HG02981 (cell line): ENCODE measurements at regions not wholly inside any gene's neighbourhood (a gene's known extent, or its start where the extent isn't known, plus 50 kb on each side); places are given as distances from the start of the nearest gene placed in this dataset.
"Not testable (repeated sequence)": the region's sequence is repeated elsewhere in the genome, so short reads cannot be mapped to it uniquely, and the experiment has no call there.

Source experiments
- ATAC-seq: cut with Tn5 transposase; IDR thresholded peaks from one replicate; pipeline ENCODE4 v1.9.1; 2021; ENCODE audit warnings: mild to moderate bottlenecking, moderate library complexity; ENCODE audit not compliant: unreplicated experiment

GRCh38 chr5:167294882-167295680 lies 996.4 kb upstream of the WWC1 start:
- ATAC-seq, result no peak

DNA sequence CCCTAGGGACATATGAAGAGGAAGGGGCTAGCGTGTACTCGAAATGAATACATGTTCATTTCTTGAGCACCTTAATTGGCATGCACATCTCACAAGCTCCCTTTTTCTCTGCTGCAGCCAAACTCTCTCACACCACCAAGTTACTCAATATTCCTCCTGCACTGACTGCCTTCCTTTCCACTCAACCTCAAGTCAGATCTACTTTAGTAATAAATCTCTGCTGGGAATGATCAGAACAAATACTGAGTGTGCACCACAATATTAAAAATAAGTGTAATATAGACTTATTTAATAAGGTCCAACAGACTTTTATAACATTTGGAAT lies 995.8 kb upstream of the WWC1 start:
- no peak for ATAC-seq

DNA sequence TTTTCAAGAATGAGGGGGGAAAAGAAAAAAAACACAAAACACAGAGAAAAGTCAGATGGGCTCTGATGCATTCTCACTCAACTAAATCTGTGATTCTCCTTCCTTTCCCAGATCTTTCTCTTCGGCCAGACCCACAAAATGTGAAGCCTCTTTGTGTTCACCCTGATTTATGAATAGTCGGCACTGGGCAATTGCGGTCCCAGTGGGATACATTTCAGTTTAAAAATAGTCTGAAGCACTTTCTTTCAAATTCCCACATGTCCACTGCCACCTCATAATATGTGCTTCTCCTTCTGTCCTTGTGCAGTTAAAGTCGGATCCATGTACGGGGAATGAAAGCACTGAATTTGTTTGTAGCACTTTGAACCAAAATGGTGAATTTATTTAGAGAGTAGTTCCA lies 995.4 kb upstream of the WWC1 start:
- ATAC-seq, result no peak

- no peak for ATAC-seq
These were observed 994.8 kb upstream of the WWC1 start for GRCh38 chr5:167296661-167297060.

DNA sequence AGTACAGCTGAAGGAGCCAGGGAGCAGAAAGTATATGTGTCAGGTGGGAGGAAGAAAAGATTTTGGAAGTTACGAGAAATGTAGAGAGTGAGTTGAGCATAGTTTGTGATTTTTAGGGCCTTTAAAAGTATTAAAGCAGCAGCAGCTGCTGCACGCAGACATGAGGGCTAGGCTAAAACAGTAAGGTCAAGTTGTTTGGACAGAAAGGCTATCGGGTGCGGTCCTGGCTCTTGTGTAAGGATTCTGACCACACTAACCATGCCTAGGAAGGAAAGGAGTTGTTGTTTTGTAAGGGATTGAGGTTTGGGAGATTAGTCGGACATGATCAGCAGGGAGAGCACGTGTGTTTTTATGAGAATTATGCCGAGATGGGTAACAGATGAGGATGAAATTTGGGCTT lies 991.6 kb upstream of the WWC1 start:
- not testable (repeated sequence) for ATAC-seq

- ATAC-seq, result no peak
These were observed 987.9 kb upstream of the WWC1 start for GRCh38 chr5:167303582-167303981.

- no peak for ATAC-seq
These were observed 986.5 kb upstream of the WWC1 start for GRCh38 chr5:167304834-167305469.

GRCh38 chr5:167305591-167306213 lies 985.7 kb upstream of the WWC1 start:
- no peak for ATAC-seq

- no peak for ATAC-seq
These were observed 984.4 kb upstream of the WWC1 start for GRCh38 chr5:167307042-167307441.

DNA sequence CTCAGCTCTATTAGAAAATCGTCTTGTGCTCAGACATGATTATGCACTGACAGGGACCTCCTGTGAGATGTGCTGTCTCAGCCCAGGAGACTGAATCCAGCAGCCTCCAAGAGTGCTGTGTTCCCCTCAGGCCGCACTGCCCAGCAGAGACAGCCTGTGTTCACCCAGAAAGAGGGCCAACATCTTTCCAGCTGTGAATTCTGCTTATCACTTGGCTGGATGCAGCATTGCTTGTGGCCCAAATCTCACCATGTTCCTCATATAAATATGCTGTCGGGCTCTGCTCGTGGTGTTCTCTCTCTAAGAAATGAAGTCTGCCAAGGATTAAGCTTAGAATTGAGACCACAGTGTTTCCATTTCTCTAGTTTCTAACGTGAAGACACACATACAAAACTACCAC lies 983.0 kb upstream of the WWC1 start:
- ATAC-seq, result no peak

- no peak for ATAC-seq
These were observed 981.4 kb upstream of the WWC1 start for GRCh38 chr5:167309941-167310517.

- no peak for ATAC-seq
These were observed 980.1 kb upstream of the WWC1 start for GRCh38 chr5:167311340-167311739.

GRCh38 chr5:167312225-167312624 lies 979.2 kb upstream of the WWC1 start:
- no peak for ATAC-seq

- ATAC-seq, result no peak
These were observed 975.7 kb upstream of the WWC1 start for GRCh38 chr5:167315762-167316161.

DNA sequence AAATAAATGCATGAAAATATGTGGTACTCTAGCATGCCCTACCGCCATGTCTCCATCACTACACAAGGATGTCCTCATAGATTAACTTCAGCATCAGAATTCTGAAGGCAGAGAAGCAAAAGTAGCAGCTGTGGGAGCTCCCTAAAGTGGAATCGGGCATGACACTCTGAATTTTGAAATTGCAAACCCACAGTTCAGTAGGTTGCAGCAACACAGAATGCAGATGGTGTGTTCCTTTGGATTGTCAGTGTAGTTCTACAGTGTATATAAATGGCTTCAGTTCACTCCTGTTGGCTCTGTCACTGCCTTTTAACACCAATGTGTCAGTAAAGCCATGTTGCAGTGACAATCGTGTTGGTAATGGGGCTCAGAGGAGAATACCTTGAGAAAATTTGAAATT lies 973.6 kb upstream of the WWC1 start:
- no peak for ATAC-seq

DNA sequence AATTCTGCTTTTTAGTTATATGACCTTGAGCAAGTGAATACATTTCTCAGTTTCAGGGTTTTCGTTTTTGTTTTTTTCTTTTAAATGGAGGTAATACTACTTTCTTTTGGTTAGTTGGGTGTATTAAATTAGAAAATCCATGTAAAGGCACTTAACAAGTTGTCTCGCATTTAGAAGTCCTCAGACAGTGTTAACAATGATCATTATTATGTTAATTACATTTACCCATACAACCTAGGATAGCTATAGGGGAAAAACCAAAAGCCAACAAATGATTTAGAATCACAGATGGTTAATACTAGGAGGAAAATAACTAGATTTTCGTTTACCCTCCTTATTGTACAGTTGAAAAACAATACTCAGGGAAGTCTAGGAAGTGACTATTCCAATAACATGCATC lies 972.2 kb upstream of the WWC1 start:
- no peak for ATAC-seq

DNA sequence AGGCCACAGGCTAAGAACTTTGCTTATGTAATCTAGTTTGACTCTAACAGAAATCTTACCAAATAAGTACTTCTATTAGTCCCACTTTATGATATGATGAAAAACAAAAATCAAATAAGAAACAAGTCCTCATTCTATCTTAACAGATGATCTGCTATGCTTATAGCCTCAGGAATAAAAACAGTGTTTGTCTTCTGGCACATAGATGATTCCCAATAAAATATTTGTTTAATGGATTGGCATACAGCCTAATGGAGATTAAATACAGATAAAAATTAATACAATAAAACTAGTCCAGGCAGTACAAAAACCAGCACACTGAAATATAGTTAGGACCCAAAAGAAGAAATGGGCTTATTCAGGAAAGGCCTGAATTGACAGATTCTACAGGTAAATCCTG lies 971.4 kb upstream of the WWC1 start:
- ATAC-seq, result no peak

DNA sequence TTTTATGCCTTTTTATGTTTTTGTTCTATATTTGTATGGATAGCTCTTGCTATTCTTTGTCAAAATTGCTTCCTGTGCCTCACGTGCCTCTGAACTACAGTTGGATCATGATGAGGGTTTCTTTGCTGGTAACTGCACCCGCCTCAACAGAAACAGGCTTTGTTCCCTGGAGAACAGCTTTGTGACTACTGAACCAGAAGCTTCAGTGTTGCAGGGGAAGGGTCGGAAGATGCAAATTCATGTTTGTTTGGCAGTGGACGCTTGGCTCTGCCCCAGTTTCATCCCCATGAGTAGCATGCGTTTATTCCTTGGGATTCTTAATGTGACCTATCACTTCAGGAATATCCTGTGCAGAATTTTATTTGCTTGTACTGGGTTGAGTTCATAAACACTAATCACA lies 959.1 kb upstream of the WWC1 start:
- no peak for ATAC-seq

GRCh38 chr5:167336161-167336560 lies 955.3 kb upstream of the WWC1 start:
- ATAC-seq, result no peak

DNA sequence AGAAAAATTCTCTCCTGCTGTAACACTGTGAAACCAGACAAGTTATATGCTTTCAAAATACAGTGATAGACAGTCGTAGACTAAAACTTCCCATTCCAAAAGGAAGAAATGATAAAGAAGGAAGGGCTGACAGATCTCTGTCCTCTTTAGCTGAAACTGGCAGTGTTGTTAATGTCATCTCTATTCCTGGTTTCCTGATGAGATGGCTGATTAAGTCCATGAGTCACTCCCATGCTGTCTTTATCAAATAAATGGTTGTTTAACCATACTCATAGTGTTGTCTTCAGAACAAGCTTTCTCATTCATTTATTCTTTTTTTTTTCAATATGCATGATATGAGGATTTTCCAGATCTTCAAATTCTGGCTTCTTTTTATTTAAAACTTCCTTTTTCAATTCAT lies 952.2 kb upstream of the WWC1 start:
- ATAC-seq, result no peak

GRCh38 chr5:167346461-167346860 lies 945.0 kb upstream of the WWC1 start:
- no peak for ATAC-seq
